OCI-LY7 (cell line): ENCODE measurements at regions not wholly inside any gene's neighbourhood (a gene's known extent, or its start where the extent isn't known, plus 50 kb on each side); places are given as distances from the start of the nearest gene placed in this dataset.

Experiments
- EZH2phosphoT487 ChIP-seq: fragments of 200-600 bp; sonication (generic); IDR thresholded peaks from 2 replicates; pipeline ENCODE4 v1.6.1; 2018; ENCODE audit warnings: low read depth, borderline replicate concordance, mild to moderate bottlenecking, mixed run types, antibody characterized with exemption, low read length, moderate library complexity, mixed read lengths
- TF ChIP-seq, protein P1 (sequence below): fragments of 200-600 bp; sonication (generic); conservative IDR thresholded peaks from 2 replicates; pipeline ENCODE4 v1.5.1; 2014; ENCODE audit warnings: mild to moderate bottlenecking, antibody characterized with exemption, low read length, moderate library complexity, mixed read lengths

DNA sequence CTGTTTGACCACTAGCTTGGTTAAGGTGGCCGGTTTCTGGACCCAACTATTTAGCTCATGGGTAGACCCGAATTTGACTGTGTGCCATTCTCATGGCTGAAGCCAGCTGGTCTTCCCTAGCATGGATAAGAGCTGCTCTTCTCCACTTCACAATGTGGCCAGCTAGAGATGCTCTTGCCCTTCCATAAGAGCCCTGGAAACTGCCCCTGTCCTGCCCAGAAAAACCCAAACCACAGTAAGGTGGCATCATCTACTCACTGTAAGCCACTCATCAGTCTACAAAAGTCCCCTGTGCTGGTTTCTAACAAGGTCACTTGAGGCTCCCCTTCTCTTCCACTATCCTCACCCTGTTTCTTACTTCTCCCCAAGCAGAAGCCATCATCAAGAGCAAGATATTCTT lies 165.1 kb downstream of the HS3ST2 start:
- TF ChIP-seq, protein P1, sequence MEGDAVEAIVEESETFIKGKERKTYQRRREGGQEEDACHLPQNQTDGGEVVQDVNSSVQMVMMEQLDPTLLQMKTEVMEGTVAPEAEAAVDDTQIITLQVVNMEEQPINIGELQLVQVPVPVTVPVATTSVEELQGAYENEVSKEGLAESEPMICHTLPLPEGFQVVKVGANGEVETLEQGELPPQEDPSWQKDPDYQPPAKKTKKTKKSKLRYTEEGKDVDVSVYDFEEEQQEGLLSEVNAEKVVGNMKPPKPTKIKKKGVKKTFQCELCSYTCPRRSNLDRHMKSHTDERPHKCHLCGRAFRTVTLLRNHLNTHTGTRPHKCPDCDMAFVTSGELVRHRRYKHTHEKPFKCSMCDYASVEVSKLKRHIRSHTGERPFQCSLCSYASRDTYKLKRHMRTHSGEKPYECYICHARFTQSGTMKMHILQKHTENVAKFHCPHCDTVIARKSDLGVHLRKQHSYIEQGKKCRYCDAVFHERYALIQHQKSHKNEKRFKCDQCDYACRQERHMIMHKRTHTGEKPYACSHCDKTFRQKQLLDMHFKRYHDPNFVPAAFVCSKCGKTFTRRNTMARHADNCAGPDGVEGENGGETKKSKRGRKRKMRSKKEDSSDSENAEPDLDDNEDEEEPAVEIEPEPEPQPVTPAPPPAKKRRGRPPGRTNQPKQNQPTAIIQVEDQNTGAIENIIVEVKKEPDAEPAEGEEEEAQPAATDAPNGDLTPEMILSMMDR: no peak
- no peak for TF ChIP-seq EZH2phosphoT487
